ENCODE measurements at regions not wholly inside any gene's neighbourhood (a gene's known extent, or its start where the extent isn't known, plus 50 kb on each side); places are given as distances from the start of the nearest gene placed in this dataset.
"Not testable (repeated sequence)": the region's sequence is repeated elsewhere in the genome, so short reads cannot be mapped to it uniquely, and the experiment has no call there.

DNA sequence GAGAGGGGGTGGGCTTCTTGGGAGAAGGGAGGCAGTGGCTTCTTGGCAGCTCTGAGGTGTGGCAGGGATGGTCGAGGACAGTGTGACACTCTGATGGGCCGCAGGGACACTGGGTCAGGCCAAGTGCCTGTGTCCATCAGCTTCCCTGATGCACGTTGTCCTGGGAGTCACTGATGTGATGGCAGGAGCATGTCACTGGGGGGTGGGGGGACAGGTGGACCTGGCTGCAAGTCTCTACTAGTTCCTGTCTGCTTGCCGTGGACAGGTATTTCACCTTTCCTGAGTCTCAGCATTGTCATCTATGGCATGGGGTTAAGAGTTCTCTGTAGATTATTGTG is 592.9 kb downstream of the TBC1D22A start:
- DNase-seq = no peak

DNA sequence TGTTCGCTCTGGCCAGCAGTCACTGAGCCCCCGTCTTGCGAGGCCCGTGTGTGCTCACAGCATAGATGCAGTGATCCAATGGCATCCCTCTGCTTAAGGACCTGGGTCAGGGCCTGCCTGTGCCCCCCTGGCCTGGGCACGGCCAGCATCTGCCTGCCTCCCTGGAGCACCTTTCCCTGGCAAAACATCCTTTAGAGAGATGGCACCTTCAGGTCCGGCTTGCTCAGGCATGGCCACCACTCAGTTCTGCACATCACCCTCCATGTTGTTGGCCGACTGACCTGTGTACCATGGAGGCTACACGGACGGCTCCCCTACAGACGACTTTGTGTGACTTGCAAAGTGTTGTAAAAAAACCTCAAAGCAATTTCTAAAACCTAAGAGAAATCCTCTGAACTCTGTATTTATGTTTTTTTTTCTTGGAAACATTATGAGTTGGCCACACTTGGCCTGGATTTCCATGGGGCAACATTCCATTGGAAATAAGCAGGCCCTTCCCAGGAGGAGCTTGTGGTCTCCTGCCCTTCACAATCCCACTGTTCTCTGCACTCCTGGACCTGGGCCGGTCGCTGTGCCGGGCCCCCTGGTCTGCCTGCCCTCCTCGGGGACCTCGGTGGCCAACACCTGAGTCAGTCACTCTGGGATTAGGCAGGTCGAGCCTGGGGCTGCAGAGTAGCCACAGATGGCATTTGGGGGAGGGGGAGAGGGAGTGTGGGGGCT is 592.4 kb downstream of the TBC1D22A start:
- no peak for DNase-seq

DNA sequence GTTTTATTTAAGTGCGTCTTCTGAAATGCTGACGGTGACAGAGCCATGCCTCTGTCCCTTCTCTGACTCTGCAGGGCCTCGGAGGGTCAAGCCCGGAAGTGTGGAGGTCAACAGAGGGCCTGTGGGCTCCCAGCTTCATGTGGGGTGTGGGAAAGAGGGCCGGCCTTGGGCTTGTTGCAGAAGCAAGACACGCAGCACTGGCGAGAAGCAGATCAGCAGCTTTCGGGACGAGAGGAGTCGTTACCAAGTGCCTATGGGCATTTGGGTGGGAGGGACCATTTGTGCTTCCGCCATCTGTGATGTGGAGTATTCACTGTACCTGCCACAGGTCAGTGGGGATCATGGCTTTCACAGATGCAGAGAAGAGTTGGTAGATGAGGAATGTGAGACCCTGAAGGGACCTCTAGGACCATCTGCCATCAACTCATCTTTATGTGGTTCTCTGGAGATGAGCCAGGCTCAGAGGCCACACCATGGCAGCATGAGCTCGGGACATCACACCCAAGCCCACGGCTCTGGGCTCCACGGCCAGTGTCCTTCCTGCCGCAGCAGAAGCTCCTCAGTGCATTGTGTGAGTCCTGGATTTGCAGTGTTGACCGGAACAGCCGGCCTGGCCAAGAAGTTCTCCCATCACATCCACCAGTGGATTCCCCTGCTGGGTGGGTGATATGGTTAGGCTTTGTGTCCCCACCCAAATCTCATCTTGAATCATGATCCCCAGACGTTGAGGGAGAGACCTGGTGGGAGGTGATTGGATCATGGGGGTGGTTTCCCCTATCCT is 590.7 kb downstream of the TBC1D22A start:
- DNase-seq = no peak

DNA sequence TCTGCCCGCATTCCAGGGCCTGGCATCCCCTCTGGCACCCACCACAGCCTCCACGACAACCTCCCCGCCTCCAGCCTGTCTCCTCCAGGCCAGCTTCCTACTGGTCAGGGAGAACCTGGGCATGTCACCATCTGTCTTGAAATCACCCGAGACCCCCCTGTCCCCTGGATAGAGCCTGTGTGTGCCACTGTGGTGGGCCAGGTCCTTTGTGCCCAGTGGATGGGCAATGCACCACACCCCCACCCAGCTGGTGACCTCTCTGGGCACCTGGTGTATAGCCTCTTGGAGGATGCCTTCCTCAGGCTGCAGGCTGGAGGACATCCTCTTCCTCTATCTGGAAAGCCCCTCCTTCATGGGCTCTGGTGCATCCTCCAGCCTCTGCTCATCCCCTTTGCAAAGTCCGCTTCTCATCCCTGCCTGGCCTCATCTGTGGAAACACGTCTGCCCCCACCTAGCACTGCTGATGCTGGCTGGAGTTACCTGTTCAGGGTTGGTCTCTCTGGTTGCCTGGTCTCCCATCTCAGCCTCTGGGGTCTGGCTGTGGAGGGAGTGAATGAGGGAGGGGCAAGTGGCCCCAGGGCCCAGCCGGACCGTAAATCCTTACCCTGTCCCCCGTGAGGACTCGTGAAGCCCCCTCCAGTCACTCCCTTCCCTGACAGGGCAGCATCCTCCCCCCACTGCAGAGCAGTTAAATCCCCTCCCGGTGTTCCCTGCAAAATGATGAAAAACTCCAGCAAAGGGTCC is 589.6 kb downstream of the TBC1D22A start:
- DNase-seq = no peak

DNA sequence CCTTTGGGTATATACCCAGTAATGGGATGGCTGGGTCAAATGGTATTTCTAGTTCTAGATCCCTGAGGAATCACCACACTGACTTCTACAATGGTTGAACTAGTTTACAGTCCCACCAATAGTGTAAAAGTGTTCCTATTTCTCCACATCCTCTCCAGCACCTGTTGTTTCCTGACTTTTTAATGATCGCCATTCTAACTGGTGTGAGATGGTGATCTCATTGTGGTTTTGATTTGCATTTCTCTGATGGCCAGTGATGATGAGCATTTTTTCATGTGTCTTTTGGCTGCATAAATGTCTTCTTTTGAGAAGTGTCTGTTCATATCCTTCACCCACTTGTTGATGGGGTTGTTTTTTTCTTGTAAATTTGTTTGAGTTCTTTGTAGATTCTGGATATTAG is 583.8 kb downstream of the TBC1D22A start:
- DNase-seq = not testable (repeated sequence)

DNA sequence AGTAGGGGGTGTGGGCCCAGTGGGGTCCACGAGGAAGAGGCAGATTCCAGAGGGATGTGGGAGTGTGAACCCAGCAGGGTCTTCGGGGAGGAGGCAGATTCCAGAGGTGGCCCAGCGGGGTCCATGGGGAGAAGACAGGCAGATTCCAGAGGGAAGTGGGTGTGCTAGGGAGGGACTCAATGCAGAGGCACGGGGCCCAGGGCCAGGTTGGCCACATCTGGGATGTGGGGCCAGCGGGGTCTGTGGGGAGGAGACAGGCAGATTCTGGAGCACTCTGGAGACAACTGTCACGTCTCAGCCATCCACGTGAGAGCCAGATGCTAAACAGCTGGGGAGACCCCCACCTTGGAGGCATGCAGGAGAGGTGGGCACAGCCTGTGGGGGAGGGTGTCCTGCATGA is 582.6 kb downstream of the TBC1D22A start:
- DNase-seq = no peak

DNA sequence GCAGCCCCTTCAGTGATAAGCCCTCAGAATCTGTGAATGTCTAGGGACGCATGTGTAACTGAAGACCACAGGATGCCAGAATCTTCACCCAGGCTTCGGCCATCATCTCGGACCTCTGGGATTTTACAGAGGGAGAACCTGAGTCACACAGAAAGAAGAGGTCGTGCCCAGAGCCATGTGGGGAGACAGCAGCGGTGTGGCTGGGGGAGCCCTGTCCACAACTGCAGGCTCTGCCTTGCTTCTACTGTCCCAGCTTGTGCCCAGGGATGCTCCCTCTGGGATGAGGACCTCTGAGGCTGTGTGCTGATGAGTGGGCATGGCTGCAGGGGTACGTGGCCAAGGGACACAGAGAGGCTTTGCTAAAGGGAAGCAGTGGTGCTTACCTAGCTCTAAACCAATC is 582.0 kb downstream of the TBC1D22A start:
- DNase-seq = no peak

DNA sequence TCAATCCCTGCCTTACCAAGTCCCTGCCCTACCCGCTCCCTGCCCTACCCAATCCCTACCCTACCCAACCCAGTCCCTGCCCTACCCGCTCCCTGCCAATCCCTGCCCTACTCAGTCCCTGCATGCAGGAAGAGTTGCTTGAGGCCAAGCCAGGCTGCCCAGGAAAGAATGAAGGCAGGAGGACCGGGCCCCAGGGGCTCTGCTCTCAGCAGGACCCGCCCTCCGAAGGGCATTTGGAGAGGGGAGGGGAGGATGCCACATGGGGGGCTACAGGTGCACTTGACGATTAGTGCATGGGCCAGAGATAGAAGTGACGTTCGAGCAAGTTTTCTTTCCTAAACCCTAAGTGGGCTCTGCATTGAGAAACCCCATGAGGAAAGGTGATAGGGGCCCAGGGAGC is 581.2 kb downstream of the TBC1D22A start:
- DNase-seq = no peak

DNA sequence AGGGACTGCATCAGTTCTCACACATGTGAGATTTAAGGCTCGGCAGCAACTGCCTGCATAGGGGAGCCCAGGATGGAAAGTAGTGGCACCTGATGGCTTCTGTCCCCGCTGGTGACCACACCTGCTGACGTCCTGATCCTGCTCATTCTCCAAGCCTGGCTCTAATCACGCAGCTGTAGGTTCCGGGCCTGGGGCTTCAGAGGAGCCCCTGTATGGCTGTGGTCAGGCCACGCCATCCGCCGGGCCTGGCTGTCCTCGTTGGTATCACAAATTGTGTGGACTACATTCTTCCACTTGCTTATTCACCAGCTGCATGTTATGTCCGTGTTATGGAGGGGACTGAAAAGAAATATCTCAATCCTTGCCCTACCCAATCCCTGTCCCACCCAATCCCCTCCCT is 580.0 kb downstream of the TBC1D22A start:
- DNase-seq = no peak

DNA sequence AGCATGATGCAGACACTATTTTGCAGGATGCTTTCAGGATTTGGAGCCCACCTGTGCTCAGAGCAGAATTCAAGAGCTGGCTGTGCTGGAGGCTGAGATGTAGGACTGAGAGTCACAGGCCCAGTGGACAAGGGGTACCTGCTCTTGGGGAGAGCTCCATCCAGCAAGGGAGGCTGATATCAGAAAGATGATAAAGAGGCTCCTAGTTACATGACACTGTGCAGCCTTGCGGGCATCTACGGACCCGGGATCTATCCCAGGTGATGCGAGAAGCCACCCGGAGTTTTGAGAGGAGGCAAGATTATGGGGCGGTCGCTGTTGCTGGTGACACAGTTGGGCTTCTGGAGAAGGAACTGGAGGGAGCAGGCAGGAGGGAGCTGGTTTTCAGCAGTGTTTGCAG is 579.0 kb downstream of the TBC1D22A start:
- DNase-seq = no peak

DNA sequence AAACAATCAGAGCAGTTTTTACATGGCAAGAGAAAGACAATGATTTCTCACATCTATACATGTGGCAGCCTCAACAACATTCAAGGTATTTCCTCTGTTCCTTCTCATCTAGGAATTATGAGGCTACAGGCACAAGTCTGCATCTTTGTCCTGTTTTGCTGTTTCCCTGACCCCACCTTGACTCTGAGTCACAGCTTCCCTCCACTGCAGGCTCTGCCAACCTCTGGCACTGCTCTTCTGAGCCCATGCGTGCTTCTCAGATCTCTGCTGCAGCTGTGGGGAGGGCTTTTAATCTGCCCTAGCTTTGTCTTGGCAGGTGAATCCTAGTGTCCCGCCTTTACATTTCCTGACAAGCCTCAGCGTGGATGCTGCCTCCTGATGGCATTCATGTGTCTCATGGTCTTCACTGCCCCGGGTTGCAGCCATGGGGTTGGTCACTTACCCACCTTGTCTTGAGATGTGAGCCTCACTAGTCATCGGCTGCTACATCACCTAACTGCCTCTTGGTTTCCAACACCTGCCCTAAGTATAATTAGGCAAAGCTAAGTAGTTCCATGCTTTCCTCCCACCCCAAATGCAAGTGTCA is 578.5 kb downstream of the TBC1D22A start:
- DNase-seq = no peak

DNA sequence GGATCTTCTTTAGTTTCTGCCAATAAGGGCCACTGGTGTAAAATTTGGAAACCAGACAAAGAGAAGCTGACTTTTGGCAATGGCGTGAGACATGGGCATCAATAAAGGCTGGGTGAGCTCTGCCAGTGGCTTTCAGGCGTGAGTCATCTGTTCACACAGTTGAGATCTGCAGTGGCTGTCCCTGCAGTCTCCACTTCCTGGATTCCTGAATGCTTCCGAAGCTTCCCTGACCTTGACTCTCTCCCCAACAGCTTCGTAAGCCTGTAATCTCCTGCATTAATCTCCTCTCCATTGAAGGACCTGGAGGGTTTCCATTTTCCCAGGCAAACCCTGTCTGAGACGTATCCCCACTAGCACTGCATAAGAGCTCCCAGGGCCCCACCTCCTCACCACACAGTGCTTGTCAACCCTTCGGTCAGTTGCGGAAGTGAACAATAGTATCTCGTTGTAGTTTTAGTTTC is 574.7 kb downstream of the TBC1D22A start:
- no peak for DNase-seq

DNA sequence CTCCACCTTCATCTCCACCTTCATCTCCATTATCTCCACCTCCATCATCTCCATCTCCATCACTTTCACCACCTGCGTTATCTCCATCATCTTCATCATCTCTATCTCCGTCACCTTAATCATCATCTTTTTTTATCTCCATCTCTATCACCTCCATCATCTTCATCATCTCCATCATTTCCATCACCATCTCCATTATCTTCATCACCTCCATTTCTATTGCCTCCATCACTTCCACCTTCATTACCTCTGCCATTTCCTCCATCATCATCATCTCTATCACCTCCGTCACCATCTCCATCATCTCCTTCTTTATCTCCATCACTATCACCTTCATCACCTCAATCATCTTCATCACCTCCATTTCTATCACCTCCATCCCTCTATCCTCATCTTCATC is 573.5 kb downstream of the TBC1D22A start:
- DNase-seq = no peak

DNA sequence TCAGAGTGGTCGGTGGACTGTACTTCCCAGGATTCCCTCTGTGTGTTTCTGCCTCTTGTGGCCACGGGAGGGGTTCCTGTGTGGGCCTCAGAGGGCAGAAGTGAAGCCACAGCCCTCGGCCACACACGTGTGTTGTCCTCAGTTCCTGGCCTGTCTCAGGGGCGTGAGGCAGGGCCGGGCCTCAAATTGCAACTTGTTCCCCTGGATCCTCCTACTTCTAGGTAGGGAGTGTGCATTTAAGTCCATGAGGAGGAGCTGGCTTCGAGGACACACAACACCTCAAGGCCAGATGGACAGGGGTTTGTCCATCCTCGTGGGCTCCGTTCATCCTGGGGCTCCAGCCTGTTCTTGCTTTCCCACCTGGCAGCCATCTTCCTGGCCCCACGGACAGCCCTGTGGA is 573.0 kb downstream of the TBC1D22A start:
- no peak for DNase-seq

DNA sequence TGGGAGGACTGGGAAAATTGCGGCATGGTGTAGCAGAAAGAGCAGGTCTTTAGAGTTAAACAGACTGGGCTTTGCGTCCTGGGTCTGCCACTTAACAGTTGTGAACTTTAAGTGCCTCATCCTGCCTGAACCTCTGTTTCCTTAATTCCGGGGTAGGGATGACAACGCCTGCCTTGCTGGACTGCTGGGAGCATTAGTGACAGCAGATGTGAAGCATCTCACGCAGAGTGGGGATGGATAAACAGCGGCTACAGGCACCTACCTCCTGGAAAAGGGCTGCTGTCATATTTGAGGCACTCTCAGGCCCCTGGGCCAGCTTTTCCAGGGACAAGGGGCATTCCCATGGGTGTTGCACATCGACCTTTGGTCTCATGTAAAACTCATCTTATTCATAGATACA is 572.2 kb downstream of the TBC1D22A start:
- no peak for DNase-seq

DNA sequence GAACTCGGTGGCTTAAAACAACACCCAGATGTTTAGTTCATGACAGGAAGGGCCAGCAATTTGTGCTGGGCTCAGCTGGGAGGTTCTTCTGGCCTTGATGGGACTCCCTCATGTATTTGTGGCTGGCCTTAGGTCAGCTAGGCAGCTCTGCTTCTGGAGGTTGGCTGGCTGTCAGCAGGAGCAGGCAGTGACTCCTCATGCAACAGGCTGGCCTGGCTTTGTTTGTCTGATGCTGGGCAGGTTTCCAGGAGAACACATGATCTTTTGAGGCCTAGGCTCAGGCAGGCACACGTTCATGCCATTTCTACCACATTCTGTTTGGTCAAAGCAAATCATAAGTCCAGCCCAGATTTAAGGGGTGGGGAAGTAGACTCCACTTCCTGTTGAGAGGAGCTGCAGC is 571.2 kb downstream of the TBC1D22A start:
- DNase-seq = no peak

DNA sequence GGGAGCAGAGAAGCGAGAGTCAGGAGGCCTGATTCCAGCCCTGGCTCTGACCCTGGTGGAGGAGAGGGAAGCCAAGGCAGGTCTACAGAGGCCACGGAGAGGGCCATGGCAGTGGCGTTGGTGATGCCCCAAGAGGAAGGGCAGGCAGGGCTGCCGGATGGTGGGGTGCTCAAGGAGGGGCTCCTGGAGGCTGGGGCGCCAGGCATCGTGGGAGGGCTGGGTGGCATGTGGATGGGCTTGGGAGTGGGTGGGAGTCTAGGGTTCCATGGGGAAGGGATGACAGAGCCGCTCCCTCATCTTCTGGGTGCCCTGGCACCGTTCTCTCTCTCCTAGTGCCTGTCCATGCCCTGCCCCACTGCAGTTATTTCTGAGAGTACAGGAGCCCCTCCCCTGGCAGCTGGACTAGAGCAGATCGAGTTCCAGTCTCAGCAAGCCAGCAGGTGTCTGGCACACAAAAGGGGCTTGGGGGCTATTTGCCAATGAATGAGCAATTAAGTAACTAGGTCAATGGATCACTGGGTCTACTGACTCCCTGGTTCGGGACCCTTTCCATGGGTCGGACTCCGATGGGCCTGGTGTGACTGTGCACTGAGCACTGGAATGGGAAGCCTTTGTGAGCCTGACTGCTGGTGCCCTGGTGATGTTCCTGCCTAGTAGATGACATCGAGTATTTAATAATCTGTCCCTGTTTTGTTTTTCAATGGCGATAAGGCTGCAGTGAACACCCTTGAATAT is 570.0 kb downstream of the TBC1D22A start:
- no peak for DNase-seq

DNA sequence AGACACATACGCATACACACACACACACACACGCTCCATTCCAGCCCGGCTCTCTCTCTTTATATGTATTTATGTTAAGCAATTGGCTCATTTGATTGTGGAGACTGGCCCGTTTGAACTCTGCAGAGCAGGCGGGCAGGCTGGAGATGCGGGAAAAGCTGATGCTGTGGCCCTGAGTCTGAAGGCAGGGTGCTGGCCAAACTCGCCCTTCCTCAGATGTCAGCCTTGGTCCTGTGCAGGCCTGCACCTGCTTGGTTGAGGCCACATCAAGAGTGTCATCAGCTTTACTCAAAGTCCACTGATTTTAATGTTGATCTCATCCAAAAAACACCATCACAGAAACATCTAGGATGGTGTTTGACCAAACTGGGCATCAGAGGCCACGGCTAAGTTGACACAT is 569.3 kb downstream of the TBC1D22A start:
- DNase-seq = no peak

DNA sequence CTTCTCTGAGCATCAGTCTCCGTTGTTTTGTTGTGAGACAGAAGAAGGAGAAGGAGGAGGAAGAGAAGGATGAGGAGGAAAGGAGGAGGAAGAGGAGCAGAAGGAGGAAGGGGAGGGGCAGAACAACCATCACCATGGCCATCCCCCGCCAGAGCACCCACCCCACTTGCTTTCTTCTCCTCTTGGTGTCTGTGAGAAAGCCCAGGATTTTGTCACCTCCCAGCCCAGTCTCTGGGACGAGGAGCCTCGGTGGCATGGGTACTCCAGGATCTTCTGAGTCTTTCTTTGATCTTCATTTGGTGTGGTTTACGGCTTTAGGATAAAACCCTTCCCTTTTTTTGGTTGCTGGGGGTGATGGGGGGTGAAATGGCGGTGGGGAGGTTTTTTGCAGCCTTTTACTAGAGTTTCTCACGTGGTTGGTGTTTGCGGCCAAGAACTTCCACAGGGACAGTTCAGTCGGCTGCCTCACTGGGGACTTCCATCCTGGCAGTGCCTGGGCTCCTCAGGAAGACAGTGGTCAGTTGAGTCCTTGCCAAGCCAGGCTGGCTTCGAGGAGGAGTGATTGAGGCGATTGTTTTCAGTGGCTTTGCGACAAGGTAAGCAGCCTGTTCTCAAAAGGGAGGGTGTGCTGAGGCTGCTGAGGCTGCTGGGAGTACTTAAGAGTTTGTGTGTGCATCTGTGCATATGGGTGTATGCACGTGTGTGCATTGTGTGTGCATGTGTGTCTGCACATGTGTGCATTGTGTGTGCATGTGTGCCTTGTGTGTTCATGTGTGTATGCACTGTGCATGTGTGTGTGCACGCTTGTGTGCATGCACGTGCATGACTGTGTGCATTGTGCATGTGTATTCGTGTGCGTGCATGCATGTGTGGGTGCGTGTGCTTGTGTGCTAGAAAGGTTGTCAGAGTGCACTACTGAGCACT is 567.5 kb downstream of the TBC1D22A start:
- no peak for DNase-seq

DNA sequence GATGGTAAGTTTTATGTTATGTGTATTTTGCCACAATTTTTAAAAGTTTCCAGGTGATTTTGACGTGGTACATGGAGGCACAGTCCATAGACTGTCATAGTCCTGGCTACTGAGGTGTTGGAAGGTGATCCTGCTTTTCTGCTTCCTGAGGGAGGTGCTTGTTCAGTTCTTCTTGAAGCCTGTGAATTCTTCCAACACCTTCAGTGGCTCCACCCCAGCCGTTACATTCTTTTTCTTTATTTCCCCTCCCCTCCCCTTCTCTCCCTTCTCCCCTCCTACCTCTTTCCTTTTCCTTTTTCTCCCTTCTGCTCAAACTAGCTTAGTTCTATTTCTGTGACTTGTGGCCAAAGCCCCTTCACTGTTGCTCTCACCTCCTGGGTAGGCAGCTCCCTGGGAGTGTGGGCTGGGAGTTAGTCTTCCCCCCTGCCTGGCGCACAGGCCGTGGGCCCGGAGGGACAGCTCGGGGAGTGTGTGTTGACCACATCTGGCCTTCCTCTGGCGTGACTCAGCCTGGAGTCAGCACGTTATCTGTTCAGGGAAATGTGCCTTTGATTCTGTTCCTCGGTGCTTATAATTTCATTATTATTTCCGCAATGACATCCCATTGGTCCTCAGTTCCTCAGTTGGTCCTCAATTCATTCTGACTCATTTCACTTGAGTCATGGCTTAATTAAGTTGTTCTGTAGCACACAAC is 566.2 kb downstream of the TBC1D22A start:
- no peak for DNase-seq

DNA sequence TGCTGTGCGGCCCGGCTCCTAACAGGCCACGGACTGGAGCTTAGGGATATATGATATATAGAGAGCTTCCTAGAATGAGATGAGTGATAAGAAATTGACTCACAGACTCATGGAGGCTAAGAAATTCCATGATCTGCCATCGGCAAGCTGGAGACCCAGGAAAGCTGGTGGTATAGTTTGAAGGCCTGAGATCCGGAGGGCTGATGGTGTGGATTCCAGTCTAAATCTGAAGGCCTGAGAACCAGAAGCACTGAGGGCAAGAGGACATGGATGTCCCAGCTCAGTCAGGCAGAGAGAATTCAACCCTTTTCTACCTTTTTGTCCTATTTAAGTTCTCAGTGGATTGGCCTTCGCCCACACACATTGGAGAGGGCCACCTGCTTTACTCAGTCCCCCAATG is 564.8 kb downstream of the TBC1D22A start:
- no peak for DNase-seq

All from 8988T (cell line).